ENCODE measurements at regions not wholly inside any gene's neighbourhood (a gene's known extent, or its start where the extent isn't known, plus 50 kb on each side); places are given as distances from the start of the nearest gene placed in this dataset.

- no TSS peak for BruUV-seq (replicated peaks)
- Histone ChIP-seq H3K36me3 (ENCODE audit: control insufficient read depth in 2 of 2, insufficient read depth in 2 of 2, low read length in 1 of 2) (no peaks in the 10 kb centered on the region), H3K4me3 (no peak overlapping the region), H3K9ac (ENCODE audit: control insufficient read depth, insufficient read depth, low read length) (no peak overlapping the region), H3K9me3 (replicated peaks; ENCODE audit: control insufficient read depth, insufficient read depth, low read length) (no peaks in the 10 kb centered on the region), H3K79me2 (ENCODE audit: control insufficient read depth, insufficient read depth, low read length) (no peaks in the 10 kb centered on the region), H4K20me1 (ENCODE audit: control insufficient read depth, insufficient read depth) (no peaks in the 10 kb centered on the region), H3K27ac (ENCODE audit: control insufficient read depth, insufficient read depth) (no peak overlapping the region), H2AFZ (ENCODE audit: control insufficient read depth, low read depth, low read length) (no peak overlapping the region), H3K27me3 (replicated peaks in 1 of 2; ENCODE audit: control insufficient read depth in 2 of 2, insufficient read depth in 2 of 2, low read length in 1 of 2) (no peaks in the 10 kb centered on the region), H3K4me1 (ENCODE audit: control insufficient read depth, insufficient read depth, low read length) (no peaks in the 10 kb centered on the region), H3K4me2 (ENCODE audit: control insufficient read depth, insufficient read depth) (no peak overlapping the region)
- SMC1A ChIA-PET (ENCODE audit: uncharacterized antibody, unreplicated experiment): no interaction called here
- POLR2A ChIA-PET: no interaction called here
- ATAC-seq (no peak), DNase-seq (ENCODE audit: low read depth, low spot score) (no peak), FAIRE-seq (no peak)
- in situ Hi-C loops (cut with MboI) (no loop called here), intact Hi-C loops (cut with micrococcal nuclease; ENCODE audit: unreplicated experiment) (no loop called here)
- RAD21 ChIA-PET (ENCODE audit: unreplicated experiment): no interaction called here
- WGBS (ENCODE audit: insufficient coverage, insufficient replicate concordance, low lambda C conversion rate, missing lambda C conversion rate): 40% methylated on average over 3 of the region's 3 CpGs
- CTCF ChIA-PET: no interaction called here
- TF ChIP-seq NBN (IDR thresholded peaks at IDR 0.05) (no peak), BACH1 (IDR thresholded peaks at IDR 0.05; ENCODE audit: borderline replicate concordance) (no peak), NR2F1 (conservative IDR thresholded peaks at IDR 0.05) (no peak), SMAD1 (IDR thresholded peaks at IDR 0.05; ENCODE audit: low read depth, partially characterized antibody) (no peak), RUNX3 (IDR thresholded peaks at IDR 0.05; ENCODE audit: low read length) (no peak), CEBPB (IDR thresholded peaks at IDR 0.05; ENCODE audit: borderline replicate concordance in 1 of 2, low read depth in 2 of 2, low read length in 2 of 2) (no peak), PRDM15 (CRISPR knock-in tag; IDR thresholded peaks at IDR 0.05) (no peak), SREBF1 (IDR thresholded peaks at IDR 0.05; ENCODE audit: low read length) (no peak)
- TF ChIP-seq, protein P1, sequence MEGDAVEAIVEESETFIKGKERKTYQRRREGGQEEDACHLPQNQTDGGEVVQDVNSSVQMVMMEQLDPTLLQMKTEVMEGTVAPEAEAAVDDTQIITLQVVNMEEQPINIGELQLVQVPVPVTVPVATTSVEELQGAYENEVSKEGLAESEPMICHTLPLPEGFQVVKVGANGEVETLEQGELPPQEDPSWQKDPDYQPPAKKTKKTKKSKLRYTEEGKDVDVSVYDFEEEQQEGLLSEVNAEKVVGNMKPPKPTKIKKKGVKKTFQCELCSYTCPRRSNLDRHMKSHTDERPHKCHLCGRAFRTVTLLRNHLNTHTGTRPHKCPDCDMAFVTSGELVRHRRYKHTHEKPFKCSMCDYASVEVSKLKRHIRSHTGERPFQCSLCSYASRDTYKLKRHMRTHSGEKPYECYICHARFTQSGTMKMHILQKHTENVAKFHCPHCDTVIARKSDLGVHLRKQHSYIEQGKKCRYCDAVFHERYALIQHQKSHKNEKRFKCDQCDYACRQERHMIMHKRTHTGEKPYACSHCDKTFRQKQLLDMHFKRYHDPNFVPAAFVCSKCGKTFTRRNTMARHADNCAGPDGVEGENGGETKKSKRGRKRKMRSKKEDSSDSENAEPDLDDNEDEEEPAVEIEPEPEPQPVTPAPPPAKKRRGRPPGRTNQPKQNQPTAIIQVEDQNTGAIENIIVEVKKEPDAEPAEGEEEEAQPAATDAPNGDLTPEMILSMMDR (IDR thresholded peaks at IDR 0.05 in 2 of 3, conservative IDR thresholded peaks at IDR 0.05 in 1 of 3; ENCODE audit: control insufficient read depth in 2 of 3, extremely low read depth in 1 of 3, insufficient read depth in 1 of 3, low read depth in 3 of 3, low read length in 3 of 3): no peak
Observed at GRCh38 chr4:181682367-181683047, 560.7 kb upstream of the TENM3 start.

Data from GM12878 (cell line).